GM19238 (cell line): ENCODE measurements at regions not wholly inside any gene's neighbourhood (a gene's known extent, or its start where the extent isn't known, plus 50 kb on each side); places are given as distances from the start of the nearest gene placed in this dataset.
"Not testable (repeated sequence)": the region's sequence is repeated elsewhere in the genome, so short reads cannot be mapped to it uniquely, and the experiment has no call there.

Experiments used
- DNase-seq: peaks from one replicate; pipeline ENCODE4 v3.0.0; 2011; ENCODE audit warnings: low spot score; ENCODE audit not compliant: insufficient read length

GRCh38 chr7:46594831-46595230 lies 673.8 kb upstream of the IGFBP3 start:
- DNase-seq = not testable (repeated sequence)

- DNase-seq = not testable (repeated sequence)
Observed at GRCh38 chr7:46590918-46591905, 670.1 kb upstream of the IGFBP3 start.

GRCh38 chr7:46589286-46589685 lies 668.2 kb upstream of the IGFBP3 start:
- no peak for DNase-seq

- DNase-seq = no peak
Observed at GRCh38 chr7:46586406-46586805, 665.3 kb upstream of the IGFBP3 start.

- DNase-seq = no peak
Observed at GRCh38 chr7:46583656-46584055, 662.6 kb upstream of the IGFBP3 start.

GRCh38 chr7:46581268-46581667 lies 660.2 kb upstream of the IGFBP3 start:
- no peak for DNase-seq

GRCh38 chr7:46580766-46581165 lies 659.7 kb upstream of the IGFBP3 start:
- no peak for DNase-seq

- DNase-seq = no peak
Observed at GRCh38 chr7:46577394-46577793, 656.3 kb upstream of the IGFBP3 start.

- DNase-seq = no peak
Observed at GRCh38 chr7:46576950-46577349, 655.9 kb upstream of the IGFBP3 start.

GRCh38 chr7:46572691-46573090 lies 651.6 kb upstream of the IGFBP3 start:
- no peak for DNase-seq

GRCh38 chr7:46571996-46572395 lies 650.9 kb upstream of the IGFBP3 start:
- DNase-seq = no peak

GRCh38 chr7:46569133-46569465 lies 648.0 kb upstream of the IGFBP3 start:
- DNase-seq = no peak

- no peak for DNase-seq
Observed at GRCh38 chr7:46568420-46569132, 647.5 kb upstream of the IGFBP3 start.

GRCh38 chr7:46567858-46568257 lies 646.8 kb upstream of the IGFBP3 start:
- DNase-seq = no peak

GRCh38 chr7:46566097-46566774 lies 645.2 kb upstream of the IGFBP3 start:
- no peak for DNase-seq

GRCh38 chr7:46565253-46566096 lies 644.4 kb upstream of the IGFBP3 start:
- no peak for DNase-seq

GRCh38 chr7:46559194-46559832 lies 638.2 kb upstream of the IGFBP3 start:
- DNase-seq = no peak

- no peak for DNase-seq
Observed at GRCh38 chr7:46558482-46559193, 637.6 kb upstream of the IGFBP3 start.

- DNase-seq = no peak
Observed at GRCh38 chr7:46557781-46558180, 636.7 kb upstream of the IGFBP3 start.

GRCh38 chr7:46557295-46557711 lies 636.2 kb upstream of the IGFBP3 start:
- no peak for DNase-seq
